K562 (cell line): ENCODE measurements at regions not wholly inside any gene's neighbourhood (a gene's known extent, or its start where the extent isn't known, plus 50 kb on each side); places are given as distances from the start of the nearest gene placed in this dataset.

ENCODE experiments used
- ATAC-seq: fragments of 200-7000 bp; cut with Tn5 transposase; 3 replicates; pipeline ENCODE4 v1.9.1; 2020; ENCODE audit warnings: moderate library complexity
- BruUV-seq: library from RNA; stranded (reverse); fragments of 400-500 nt; replicated peaks from 2 replicates; lab custom pipeline; 2021; lab: Mats Ljungman, UMichigan
- CTCF ChIA-PET: fragments of 300-600 bp; formaldehyde crosslinking; extraction: SDS; loops from one replicate; lab custom pipeline; 2021; ENCODE audit warnings: low intra/inter-chr PET ratio; lab: Yijun Ruan, JAX
- POLR2A ChIA-PET: fragments of 300-600, 350-650 bp; sonication (Branson Sonifier 250); formaldehyde crosslinking; extraction: SDS; loops from one replicate; lab custom pipeline; 2021; ENCODE audit warnings: antibody characterized with exemption, inconsistent platforms; lab: Yijun Ruan, JAX
- DNase-seq, 4 experiments: peaks; one replicate each; pipeline versions ENCODE4 v3.0.0 to v3.0.0-alpha.2; 2011 to 2018; ENCODE audit warnings: low spot score in 3 of 4, mixed read lengths in 3 of 4; ENCODE audit errors: extremely low read depth in 1 of 4
- FAIRE-seq: peaks from 2 replicates; lab custom pipeline; 2011; peaks lifted over from hg19 to GRCh38; lab: Jason Lieb, UNC
- H2AFZ ChIP-seq: 2 replicates; pipeline ENCODE4 v1.6.0; 2011; ENCODE audit warnings: low read depth, low read length, control low read depth, inconsistent platforms
- H3K27ac ChIP-seq: fragments of 200-600 bp; 3 replicates; pipeline ENCODE4 v1.8.0; 2011; ENCODE audit warnings: low read depth, mild to moderate bottlenecking, control low read depth, inconsistent platforms, low read length, moderate library complexity, mixed read lengths; ENCODE audit errors: extremely low read depth
- H3K27me3 ChIP-seq, 2 experiments: fragments of 300-600 bp in 1 of 2; 2 replicates in 1 of 2; 3 replicates in 1 of 2; pipeline versions ENCODE4 v1.6.0 to v1.8.0; 2011; ENCODE audit warnings: inconsistent platforms in 2 of 2, low read length in 2 of 2, mild to moderate bottlenecking in 1 of 2, mixed read lengths in 1 of 2, moderate library complexity in 1 of 2; ENCODE audit not compliant: control insufficient read depth in 2 of 2, insufficient read depth in 2 of 2
- H3K36me3 ChIP-seq: fragments of 300-600 bp; 3 replicates; pipeline ENCODE4 v1.8.0; 2011; ENCODE audit warnings: mild to moderate bottlenecking, low read length, inconsistent platforms; ENCODE audit not compliant: control insufficient read depth, insufficient read depth
- H3K4me1 ChIP-seq, 2 experiments: fragments of 200-600 bp in 1 of 2; replicated peaks in 1 of 2; 2 replicates in 1 of 2; 3 replicates in 1 of 2; pipeline versions ENCODE4 v1.5.1 to v1.8.0; 2011; ENCODE audit warnings: inconsistent platforms in 2 of 2, low read length in 2 of 2, mild to moderate bottlenecking in 1 of 2, mixed read lengths in 1 of 2, moderate library complexity in 1 of 2; ENCODE audit not compliant: control insufficient read depth in 2 of 2, insufficient read depth in 2 of 2
- H3K4me2 ChIP-seq: 2 replicates; pipeline ENCODE4 v1.6.1; 2011; ENCODE audit warnings: low read length, control low read depth, inconsistent platforms, mixed read lengths; ENCODE audit not compliant: insufficient read depth
- H3K4me3 ChIP-seq: fragments of 200-600 bp; sonication (generic), shearing (Covaris generic); 2 replicates; pipeline ENCODE4 v1.5.1; 2016; ENCODE audit warnings: control low read depth, inconsistent platforms
- H3K79me2 ChIP-seq: fragments of 200-600 bp; 3 replicates; pipeline ENCODE4 v1.8.0; 2011; ENCODE audit warnings: low read length, inconsistent platforms; ENCODE audit not compliant: control insufficient read depth, insufficient read depth
- H3K9ac ChIP-seq, 2 experiments: 2 replicates each; pipeline versions ENCODE4 v1.6.0 to v1.6.1; 2011; ENCODE audit warnings: low read depth in 2 of 2, low read length in 2 of 2, control low read depth in 1 of 2, inconsistent platforms in 1 of 2, mild to moderate bottlenecking in 1 of 2, mixed read lengths in 1 of 2; ENCODE audit not compliant: insufficient read depth in 1 of 2
- H3K9me1 ChIP-seq: one replicate; pipeline ENCODE4 v1.6.0; 2011; ENCODE audit warnings: inconsistent platforms, mild to moderate bottlenecking, low read length, moderate library complexity; ENCODE audit not compliant: control insufficient read depth, insufficient read depth
- H3K9me3 ChIP-seq: replicated peaks from 2 replicates; pipeline ENCODE4 v1.5.1; 2011; ENCODE audit warnings: low read depth, low read length, inconsistent platforms; ENCODE audit not compliant: control insufficient read depth, insufficient read depth
- H4K20me1 ChIP-seq: replicated peaks from 2 replicates; pipeline ENCODE4 v1.6.1; 2011; ENCODE audit warnings: low read length, inconsistent platforms, mixed read lengths; ENCODE audit not compliant: control insufficient read depth, insufficient read depth
- BRF1 ChIP-seq: IDR thresholded peaks from 3 replicates; pipeline ENCODE4 v1.6.1; 2011; ENCODE audit warnings: borderline replicate concordance, mild to moderate bottlenecking; ENCODE audit not compliant: insufficient read length; ENCODE audit errors: extremely low read depth
- C11orf30 ChIP-seq: fragments of 450-650 bp; IDR thresholded peaks from 2 replicates; pipeline ENCODE4 v1.6.1; 2016; ENCODE audit warnings: low read depth, mild to moderate bottlenecking
- CBX1 ChIP-seq: sonication (generic); IDR thresholded peaks from 2 replicates; pipeline ENCODE4 v1.6.1; 2016; ENCODE audit warnings: antibody characterized with exemption, low read depth, mild to moderate bottlenecking
- HEY1 ChIP-seq: fragments of 250-450 bp; sonication (Bioruptor Pico); IDR thresholded peaks from 2 replicates; pipeline ENCODE4 v1.5.0; 2020; ENCODE audit warnings: mild to moderate bottlenecking, moderate library complexity, borderline replicate concordance
- HSF4 ChIP-seq: fragments of 250-450 bp; sonication (Bioruptor Pico); IDR thresholded peaks from 2 replicates; pipeline ENCODE4 v2.1.2; 2022; ENCODE audit warnings: mild to moderate bottlenecking, moderate library complexity, borderline replicate concordance
- RFX1 ChIP-seq: fragments of 450-650 bp; IDR thresholded peaks from 2 replicates; pipeline ENCODE4 v1.6.1; 2016; ENCODE audit warnings: mild to moderate bottlenecking, moderate library complexity
- ZNF311 ChIP-seq: fragments of 250-450 bp; sonication (Bioruptor Pico); IDR thresholded peaks from 2 replicates; pipeline ENCODE4 v1.4.0; 2020; ENCODE audit warnings: mild to moderate bottlenecking, moderate library complexity
- ZNF507 ChIP-seq: conservative IDR thresholded peaks from 2 replicates; pipeline ENCODE4 v1.6.1; 2017; ENCODE audit warnings: missing genetic modification characterization, missing compliant biosample characterization
- WGBS: fragments of 100-300 bp; shearing (Covaris generic); methylation state at CpG from one replicate; pipeline ENCODE4 v1.1.6; 2016; ENCODE audit warnings: low coverage, mixed read lengths; ENCODE audit not compliant: insufficient coverage; ENCODE audit errors: missing lambda C conversion rate; 5-methylcytosine and 5-hydroxymethylcytosine counted together
- in situ Hi-C: fragments of 300-500 bp; cut with MboI; formaldehyde crosslinking; loops from 4 replicates; pipeline ENCODE4 v1.15.0; 2018; ENCODE audit warnings: inconsistent platforms, mixed read lengths
- intact Hi-C: fragments of 100-400 bp; cut with micrococcal nuclease; formaldehyde crosslinking; loops from 2 replicates; pipeline ENCODE4 v1.14.2; 2022
- TF ChIP-seq, protein P1 (sequence below), 2 experiments: fragments of 250-450 bp in 1 of 2; fragments of 450-650 bp in 1 of 2; sonication (Bioruptor Pico) in 1 of 2; IDR thresholded peaks; 2 replicates each; pipeline versions ENCODE4 v1.6.1 to v1.8.0; 2016 to 2021; ENCODE audit warnings: mild to moderate bottlenecking in 2 of 2, moderate library complexity in 2 of 2, missing compliant biosample characterization in 1 of 2, missing genetic modification characterization in 1 of 2
- TF ChIP-seq, protein P2 (sequence below): sonication (generic); formaldehyde crosslinking; IDR thresholded peaks from 2 replicates; pipeline ENCODE4 v1.9.0; 2022; ENCODE audit warnings: mild to moderate bottlenecking, missing genetic modification reagents
- TF ChIP-seq, protein P3 (sequence below): fragments of 450-650 bp; IDR thresholded peaks from one replicate; pipeline ENCODE4 v1.6.1; 2018; ENCODE audit warnings: mild to moderate bottlenecking, moderate library complexity; ENCODE audit not compliant: partially characterized antibody
- TF ChIP-seq, protein P4 (sequence below), 2 experiments: IDR thresholded peaks; 2 replicates each; pipeline ENCODE4 v1.6.1; 2012; ENCODE audit warnings: improper control_type of control experiment in 2 of 2, low read depth in 2 of 2, low read length in 2 of 2, borderline replicate concordance in 1 of 2
- TF ChIP-seq, protein P5 (sequence below): fragments of 250-450 bp; sonication (Bioruptor Pico); IDR thresholded peaks from 2 replicates; pipeline ENCODE4 v1.8.0; 2021; ENCODE audit warnings: moderate library complexity, mild to moderate bottlenecking, inconsistent platforms
- TF ChIP-seq, protein P6 (sequence below): sonication (generic); formaldehyde crosslinking; IDR thresholded peaks from 2 replicates; pipeline ENCODE4 v1.8.1; 2023; ENCODE audit warnings: mild to moderate bottlenecking, missing genetic modification reagents

DNA sequence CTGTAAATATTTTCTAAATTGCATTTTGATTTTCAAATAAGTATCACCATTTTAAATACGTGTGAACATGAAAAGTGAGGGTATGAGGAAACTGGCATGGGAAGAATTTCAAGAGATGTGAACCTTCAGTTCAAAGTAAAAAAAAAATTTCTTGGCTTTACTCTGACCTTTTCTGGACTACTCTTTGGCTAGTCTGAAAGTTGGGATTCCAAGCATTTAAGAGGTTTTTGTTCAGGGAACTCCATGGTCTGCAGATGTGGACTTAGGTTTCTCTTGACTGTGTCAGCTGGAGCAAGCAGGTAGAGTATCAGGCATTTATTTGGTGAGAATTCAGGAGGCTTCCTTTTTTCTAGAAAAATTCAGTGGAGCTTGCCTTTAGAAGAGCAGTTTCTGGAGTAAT, 311.6 kb downstream of the LRIG3 start:
- no peak for DNase-seq
- intact Hi-C loops (no loop called here), in situ Hi-C loops (no loop called here)
- POLR2A ChIA-PET = no interaction called here
- no peaks in the 10 kb centered on the region for H3K4me1 ChIP-seq
- no peak overlapping the region for H3K27ac ChIP-seq
- no peak overlapping the region for H3K4me2 ChIP-seq
- no peak for ATAC-seq
- no peaks in the 10 kb centered on the region for H3K79me2 ChIP-seq
- H3K9ac ChIP-seq = no peak overlapping the region
- FAIRE-seq = no peak
- no TSS peak for BruUV-seq
- no peaks in the 10 kb centered on the region for H4K20me1 ChIP-seq
- no peak overlapping the region for H3K4me3 ChIP-seq
- no peaks in the 10 kb centered on the region for H3K27me3 ChIP-seq
- no peaks in the 10 kb centered on the region for H3K36me3 ChIP-seq
- WGBS = 0% methylated on average over 1 of the region's 1 CpG
- no peaks in the 10 kb centered on the region for H3K9me3 ChIP-seq
- H3K9me1 ChIP-seq = no peaks in the 10 kb centered on the region
- H2AFZ ChIP-seq = no peak overlapping the region
- CTCF ChIA-PET = no interaction called here
- TF ChIP-seq HEY1 (CRISPR knock-in tag) (no peak), HSF4 (no peak), BRF1 (no peak), RFX1 (no peak), C11orf30 (no peak), ZNF507 (tag) (no peak), CBX1 (no peak), ZNF311 (CRISPR knock-in tag) (no peak)
- TF ChIP-seq, protein P1, sequence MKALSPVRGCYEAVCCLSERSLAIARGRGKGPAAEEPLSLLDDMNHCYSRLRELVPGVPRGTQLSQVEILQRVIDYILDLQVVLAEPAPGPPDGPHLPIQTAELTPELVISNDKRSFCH (CRISPR knock-in tag; IDR thresholded peaks at IDR 0.05) = no peak
- TF ChIP-seq, protein P1 (tag; IDR thresholded peaks at IDR 0.05) = no peak
- TF ChIP-seq, protein P2, sequence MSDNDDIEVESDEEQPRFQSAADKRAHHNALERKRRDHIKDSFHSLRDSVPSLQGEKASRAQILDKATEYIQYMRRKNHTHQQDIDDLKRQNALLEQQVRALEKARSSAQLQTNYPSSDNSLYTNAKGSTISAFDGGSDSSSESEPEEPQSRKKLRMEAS (CRISPR knock-in tag) = no peak
- TF ChIP-seq, protein P3, sequence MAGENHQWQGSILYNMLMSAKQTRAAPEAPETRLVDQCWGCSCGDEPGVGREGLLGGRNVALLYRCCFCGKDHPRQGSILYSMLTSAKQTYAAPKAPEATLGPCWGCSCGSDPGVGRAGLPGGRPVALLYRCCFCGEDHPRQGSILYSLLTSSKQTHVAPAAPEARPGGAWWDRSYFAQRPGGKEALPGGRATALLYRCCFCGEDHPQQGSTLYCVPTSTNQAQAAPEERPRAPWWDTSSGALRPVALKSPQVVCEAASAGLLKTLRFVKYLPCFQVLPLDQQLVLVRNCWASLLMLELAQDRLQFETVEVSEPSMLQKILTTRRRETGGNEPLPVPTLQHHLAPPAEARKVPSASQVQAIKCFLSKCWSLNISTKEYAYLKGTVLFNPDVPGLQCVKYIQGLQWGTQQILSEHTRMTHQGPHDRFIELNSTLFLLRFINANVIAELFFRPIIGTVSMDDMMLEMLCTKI = no peak
- TF ChIP-seq, protein P4, sequence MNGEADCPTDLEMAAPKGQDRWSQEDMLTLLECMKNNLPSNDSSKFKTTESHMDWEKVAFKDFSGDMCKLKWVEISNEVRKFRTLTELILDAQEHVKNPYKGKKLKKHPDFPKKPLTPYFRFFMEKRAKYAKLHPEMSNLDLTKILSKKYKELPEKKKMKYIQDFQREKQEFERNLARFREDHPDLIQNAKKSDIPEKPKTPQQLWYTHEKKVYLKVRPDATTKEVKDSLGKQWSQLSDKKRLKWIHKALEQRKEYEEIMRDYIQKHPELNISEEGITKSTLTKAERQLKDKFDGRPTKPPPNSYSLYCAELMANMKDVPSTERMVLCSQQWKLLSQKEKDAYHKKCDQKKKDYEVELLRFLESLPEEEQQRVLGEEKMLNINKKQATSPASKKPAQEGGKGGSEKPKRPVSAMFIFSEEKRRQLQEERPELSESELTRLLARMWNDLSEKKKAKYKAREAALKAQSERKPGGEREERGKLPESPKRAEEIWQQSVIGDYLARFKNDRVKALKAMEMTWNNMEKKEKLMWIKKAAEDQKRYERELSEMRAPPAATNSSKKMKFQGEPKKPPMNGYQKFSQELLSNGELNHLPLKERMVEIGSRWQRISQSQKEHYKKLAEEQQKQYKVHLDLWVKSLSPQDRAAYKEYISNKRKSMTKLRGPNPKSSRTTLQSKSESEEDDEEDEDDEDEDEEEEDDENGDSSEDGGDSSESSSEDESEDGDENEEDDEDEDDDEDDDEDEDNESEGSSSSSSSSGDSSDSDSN (IDR thresholded peaks at IDR 0.05; ENCODE audit: borderline replicate concordance in 1 of 2, low read depth in 2 of 2, low read length in 2 of 2) = no peak
- TF ChIP-seq, protein P5, sequence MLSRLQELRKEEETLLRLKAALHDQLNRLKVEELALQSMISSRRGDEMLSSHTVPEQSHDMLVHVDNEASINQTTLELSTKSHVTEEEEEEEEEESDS = no peak
- TF ChIP-seq, protein P6, sequence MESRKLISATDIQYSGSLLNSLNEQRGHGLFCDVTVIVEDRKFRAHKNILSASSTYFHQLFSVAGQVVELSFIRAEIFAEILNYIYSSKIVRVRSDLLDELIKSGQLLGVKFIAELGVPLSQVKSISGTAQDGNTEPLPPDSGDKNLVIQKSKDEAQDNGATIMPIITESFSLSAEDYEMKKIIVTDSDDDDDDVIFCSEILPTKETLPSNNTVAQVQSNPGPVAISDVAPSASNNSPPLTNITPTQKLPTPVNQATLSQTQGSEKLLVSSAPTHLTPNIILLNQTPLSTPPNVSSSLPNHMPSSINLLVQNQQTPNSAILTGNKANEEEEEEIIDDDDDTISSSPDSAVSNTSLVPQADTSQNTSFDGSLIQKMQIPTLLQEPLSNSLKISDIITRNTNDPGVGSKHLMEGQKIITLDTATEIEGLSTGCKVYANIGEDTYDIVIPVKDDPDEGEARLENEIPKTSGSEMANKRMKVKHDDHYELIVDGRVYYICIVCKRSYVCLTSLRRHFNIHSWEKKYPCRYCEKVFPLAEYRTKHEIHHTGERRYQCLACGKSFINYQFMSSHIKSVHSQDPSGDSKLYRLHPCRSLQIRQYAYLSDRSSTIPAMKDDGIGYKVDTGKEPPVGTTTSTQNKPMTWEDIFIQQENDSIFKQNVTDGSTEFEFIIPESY (CRISPR knock-in tag) = no peak
